B cell (primary cell): ENCODE measurements at regions not wholly inside any gene's neighbourhood (a gene's known extent, or its start where the extent isn't known, plus 50 kb on each side); places are given as distances from the start of the nearest gene placed in this dataset.

Experiments used
- ATAC-seq: fragments of 200-7000 bp; cut with Tn5 transposase; one replicate; pipeline ENCODE4 v1.10.0; 2021; ENCODE audit warnings: low read depth, mild to moderate bottlenecking, moderate number of reproducible peaks, moderate library complexity
- CTCF ChIA-PET: fragments of 350-600 bp; sonication (Branson Sonifier 250); formaldehyde crosslinking; loops from one replicate; lab custom pipeline; 2021; ENCODE audit warnings: antibody characterized with exemption, inconsistent platforms; lab: Charles Lee
- POLR2A ChIA-PET: fragments of 350-600 bp; sonication (Branson Sonifier 250); formaldehyde crosslinking; loops from one replicate; lab custom pipeline; 2021; ENCODE audit warnings: antibody characterized with exemption; lab: Charles Lee
- DNase-seq: peaks from one replicate; pipeline ENCODE4 v3.0.0; 2013
- H2AFZ ChIP-seq: 2 replicates; pipeline ENCODE4 v1.6.1; 2012; ENCODE audit warnings: mild to moderate bottlenecking, low read depth, low read length; ENCODE audit not compliant: insufficient read depth, poor library complexity, severe bottlenecking
- H3K27ac ChIP-seq, 2 donors: 1 replicate in 1 of 2; 2 replicates in 1 of 2; pipeline ENCODE4 v1.5.1; 2012 to 2013; ENCODE audit warnings: low read length in 2 of 2, mild to moderate bottlenecking in 2 of 2, moderate library complexity in 1 of 2
- H3K27me3 ChIP-seq, 4 experiments: fragments of 200-600 bp in 1 of 4; sonication (generic) in 1 of 4; replicated peaks in 1 of 4; 1 replicate in 2 of 4; 2 replicates in 2 of 4; pipeline versions ENCODE4 v1.6.1 to v1.7.0; 2013 to 2016; ENCODE audit warnings: low read length in 3 of 4, mild to moderate bottlenecking in 2 of 4, mixed read lengths in 1 of 4, moderate library complexity in 1 of 4; ENCODE audit not compliant: insufficient read depth in 4 of 4, control insufficient read depth in 3 of 4; ENCODE audit errors: control extremely low read depth in 1 of 4
- H3K36me3 ChIP-seq, 2 experiments: replicated peaks in 1 of 2; 1 replicate in 1 of 2; 2 replicates in 1 of 2; pipeline versions ENCODE4 v1.6.1 to v1.7.1; 2013; ENCODE audit warnings: low read length in 1 of 2; ENCODE audit not compliant: insufficient read depth in 2 of 2, control insufficient read depth in 1 of 2; ENCODE audit errors: control extremely low read depth in 1 of 2, extremely low read depth in 1 of 2
- H3K4me1 ChIP-seq, 2 donors: fragments of 200-600 bp in 1 of 2; sonication (generic) in 1 of 2; 1 replicate in 1 of 2; 2 replicates in 1 of 2; pipeline versions ENCODE4 v1.5.1 to v1.6.1; 2013 to 2017; ENCODE audit warnings: low read length in 2 of 2; ENCODE audit not compliant: control insufficient read depth in 2 of 2, insufficient read depth in 2 of 2
- H3K4me2 ChIP-seq: replicated peaks from 2 replicates; pipeline ENCODE3; 2012; ENCODE audit warnings: mild to moderate bottlenecking, low read depth, low read length; ENCODE audit not compliant: poor library complexity, severe bottlenecking
- H3K4me3 ChIP-seq, 5 experiments: fragments of 200-600 bp in 1 of 5; sonication (generic) in 1 of 5; 1 replicate in 3 of 5; 2 replicates in 2 of 5; pipeline versions ENCODE4 v1.5.1 to v1.7.0; 2011 to 2016; ENCODE audit warnings: low read length in 4 of 5, mild to moderate bottlenecking in 4 of 5, low read depth in 2 of 5, control low read depth in 1 of 5, moderate library complexity in 1 of 5; ENCODE audit not compliant: insufficient read depth in 1 of 5; ENCODE audit errors: control extremely low read depth in 1 of 5, extremely low read depth in 1 of 5
- H3K79me2 ChIP-seq: fragments of 200-600 bp; sonication (generic); one replicate; pipeline ENCODE4 v1.6.0; 2016; ENCODE audit warnings: low read length; ENCODE audit not compliant: control insufficient read depth, insufficient read depth
- H3K9ac ChIP-seq: fragments of 200-600 bp; sonication (generic); 2 replicates; pipeline ENCODE4 v1.6.1; 2017; ENCODE audit warnings: mild to moderate bottlenecking, low read length, moderate library complexity
- H3K9me3 ChIP-seq, 3 donors: one replicate each; pipeline versions ENCODE4 v1.6.1 to v1.7.1; 2013; ENCODE audit warnings: low read length in 2 of 3; ENCODE audit not compliant: control insufficient read depth in 2 of 3, insufficient read depth in 1 of 3; ENCODE audit errors: control extremely low read depth in 1 of 3
- H4K20me1 ChIP-seq: 2 replicates; pipeline ENCODE4 v1.6.0; 2012; ENCODE audit warnings: mild to moderate bottlenecking, low read length; ENCODE audit not compliant: insufficient read depth, control insufficient read depth, poor library complexity, severe bottlenecking
- H3K27ac Mint-ChIP-seq: one replicate; pipeline ENCODE4 v1.8.0; 2021; ENCODE audit warnings: mixed read lengths
- H3K27me3 Mint-ChIP-seq: one replicate; pipeline ENCODE4 v1.8.0; 2021; ENCODE audit warnings: mixed read lengths
- H3K4me1 Mint-ChIP-seq: one replicate; pipeline ENCODE4 v1.8.0; 2021; ENCODE audit warnings: mixed read lengths
- H3K4me3 Mint-ChIP-seq: one replicate; pipeline ENCODE4 v1.8.0; 2021; ENCODE audit warnings: mixed read lengths
- H3K9me3 Mint-ChIP-seq: one replicate; pipeline ENCODE4 v1.8.0; 2022; ENCODE audit warnings: mixed read lengths; ENCODE audit not compliant: insufficient read depth
- CTCF ChIP-seq: fragments of 200-600 bp; IDR thresholded peaks from one replicate; pipeline ENCODE4 v1.8.0; 2022; ENCODE audit warnings: antibody characterized with exemption, mild to moderate bottlenecking
- EZH2 ChIP-seq: IDR thresholded peaks from 2 replicates; pipeline ENCODE4 v1.6.1; 2012; ENCODE audit warnings: borderline replicate concordance, low read depth, mild to moderate bottlenecking, moderate library complexity, low read length; ENCODE audit not compliant: insufficient read depth, poor library complexity, severe bottlenecking
- WGBS: methylation state at CpG from one replicate; pipeline ENCODE4 v1.1.5; 2013; ENCODE audit warnings: missing lambda C conversion rate; ENCODE audit not compliant: insufficient coverage; 5-methylcytosine and 5-hydroxymethylcytosine counted together
- intact Hi-C: fragments of 100-400 bp; cut with micrococcal nuclease; formaldehyde crosslinking; loops from one replicate; pipeline ENCODE4 v1.10.0; 2022

GRCh38 chr11:21640491-21640890 is 552.4 kb upstream of the ANO5 start:
- intact Hi-C loops, result no loop called here
- peaks cover 6% of the 10 kb centered on the region for H3K4me1 Mint-ChIP-seq
- no peak overlapping the region for H3K4me3 Mint-ChIP-seq
- DNase-seq (no peak), ATAC-seq (no peak)
- no peaks in the 10 kb centered on the region for H4K20me1 ChIP-seq
- no peak overlapping the region for H2AFZ ChIP-seq
- TF ChIP-seq EZH2, result no peak
- no peak for TF ChIP-seq CTCF
- ChIA-PET CTCF (no interaction called here), POLR2A (no interaction called here)
- no peaks in the 10 kb centered on the region for H3K36me3 ChIP-seq
- no peak overlapping the region for H3K4me2 ChIP-seq
- no peak overlapping the region for H3K9ac ChIP-seq
- H3K27me3 Mint-ChIP-seq, result no peaks in the 10 kb centered on the region
- H3K27ac ChIP-seq, result no peak overlapping the region
- no peak overlapping the region for H3K4me3 ChIP-seq
- no peaks in the 10 kb centered on the region for H3K27me3 ChIP-seq
- no peaks in the 10 kb centered on the region for H3K4me1 ChIP-seq
- H3K9me3 Mint-ChIP-seq, result no peaks in the 10 kb centered on the region
- H3K79me2 ChIP-seq, result no peaks in the 10 kb centered on the region
- no peak overlapping the region for H3K27ac Mint-ChIP-seq
- no CpG with 5 or more reads among the region's 1 CpG for WGBS
- H3K9me3 ChIP-seq, result no peaks in the 10 kb centered on the region

GRCh38 chr11:21641869-21642268 is 551.0 kb upstream of the ANO5 start:
- H3K27ac ChIP-seq, result no peak overlapping the region
- no peak overlapping the region for H3K9ac ChIP-seq
- H3K4me1 ChIP-seq, result no peaks in the 10 kb centered on the region
- Mint-ChIP-seq H3K4me3 (no peak overlapping the region), H3K27me3 (no peaks in the 10 kb centered on the region), H3K9me3 (no peaks in the 10 kb centered on the region), H3K4me1 (peaks cover 6% of the 10 kb centered on the region), H3K27ac (no peak overlapping the region)
- intact Hi-C loops, result no loop called here
- ATAC-seq (no peak), DNase-seq (no peak)
- TF ChIP-seq CTCF, result no peak
- no peak for TF ChIP-seq EZH2
- no peak overlapping the region for H2AFZ ChIP-seq
- no CpG with 5 or more reads among the region's 3 CpGs for WGBS
- H3K9me3 ChIP-seq, result no peaks in the 10 kb centered on the region
- H3K79me2 ChIP-seq, result no peaks in the 10 kb centered on the region
- CTCF ChIA-PET, result no interaction called here
- H3K4me3 ChIP-seq, result no peak overlapping the region
- H4K20me1 ChIP-seq, result no peaks in the 10 kb centered on the region
- POLR2A ChIA-PET, result no interaction called here
- no peaks in the 10 kb centered on the region for H3K36me3 ChIP-seq
- H3K27me3 ChIP-seq, result no peaks in the 10 kb centered on the region
- H3K4me2 ChIP-seq, result no peak overlapping the region
